HG02610 (cell line): ENCODE measurements at regions not wholly inside any gene's neighbourhood (a gene's known extent, or its start where the extent isn't known, plus 50 kb on each side); places are given as distances from the start of the nearest gene placed in this dataset.
"Not testable (repeated sequence)": the region's sequence is repeated elsewhere in the genome, so short reads cannot be mapped to it uniquely, and the experiment has no call there.

Source experiments
- ATAC-seq: cut with Tn5 transposase; IDR thresholded peaks from one replicate; pipeline ENCODE4 v1.9.1; 2021; ENCODE audit warnings: mild to moderate bottlenecking, moderate library complexity; ENCODE audit not compliant: unreplicated experiment

DNA sequence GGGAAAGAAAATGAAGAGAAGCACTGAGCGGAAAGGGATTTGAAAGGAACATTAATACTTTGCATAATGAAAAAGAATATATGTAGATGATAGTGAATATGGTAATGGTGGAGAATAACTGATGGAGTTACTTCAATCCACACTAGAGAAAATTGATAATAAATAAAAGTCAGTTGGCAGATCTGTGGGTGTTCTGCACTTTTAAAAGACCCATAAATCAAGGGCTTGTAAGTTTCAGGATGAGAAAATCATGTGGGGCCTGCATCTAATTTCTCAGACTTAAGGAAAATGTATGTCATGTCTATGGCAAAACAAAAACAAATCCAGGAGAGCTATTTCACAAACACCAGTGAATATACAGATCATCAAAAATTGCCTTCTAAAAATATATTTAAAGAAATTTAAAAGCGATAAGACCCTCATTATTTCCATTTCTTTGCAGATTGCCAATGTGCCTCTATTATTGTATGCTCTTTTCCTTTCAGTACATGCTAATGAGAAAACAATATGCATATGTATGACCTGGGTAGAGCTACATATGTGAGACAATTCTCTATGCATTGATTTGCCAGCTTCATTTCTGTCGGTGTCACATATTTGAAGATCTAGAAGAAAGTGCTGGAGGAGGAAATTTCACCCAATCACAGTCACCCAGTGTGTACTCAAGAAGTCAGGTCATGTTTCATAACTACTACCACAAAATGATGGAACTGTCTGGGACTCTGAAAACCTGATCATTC is 269.9 kb upstream of the PDZRN3 start:
- no peak for ATAC-seq

DNA sequence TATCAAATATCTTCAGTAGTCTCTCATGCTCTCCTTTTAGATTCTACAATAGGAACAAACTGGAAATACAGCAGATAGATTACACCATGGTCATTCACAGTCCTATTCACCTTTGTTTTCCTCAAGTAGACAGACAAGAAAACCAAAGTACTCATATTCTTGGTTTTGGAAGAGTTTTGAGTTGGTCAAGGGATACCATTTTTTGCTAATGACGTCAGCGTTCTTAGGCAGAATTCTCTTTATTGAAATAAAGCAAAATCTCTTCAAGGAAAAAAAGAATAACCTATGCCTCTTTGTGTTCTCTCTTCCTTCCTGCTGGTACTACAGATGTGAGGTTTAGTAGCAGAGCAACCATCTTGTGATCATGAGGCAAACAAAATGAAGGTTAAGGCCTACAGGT is 268.3 kb upstream of the PDZRN3 start:
- no peak for ATAC-seq

DNA sequence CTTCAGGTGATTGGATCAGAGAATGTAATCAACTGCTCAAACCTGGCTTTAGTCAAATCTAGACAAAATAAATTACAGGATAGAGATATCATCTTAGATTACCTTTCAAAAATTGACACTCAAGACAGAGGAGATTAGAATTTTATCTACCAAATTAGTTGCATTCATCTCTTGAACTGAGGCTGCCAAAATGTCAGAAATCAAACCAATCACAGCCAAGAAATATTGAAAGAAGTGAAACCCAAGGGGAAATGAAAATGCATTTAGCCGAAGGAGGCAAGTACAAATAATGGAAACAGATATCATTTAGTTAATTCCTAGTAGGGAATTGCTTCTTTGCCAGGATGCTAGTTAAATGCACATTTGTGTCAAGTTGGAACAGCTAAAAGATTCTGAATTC is 261.1 kb upstream of the PDZRN3 start:
- ATAC-seq = no peak

DNA sequence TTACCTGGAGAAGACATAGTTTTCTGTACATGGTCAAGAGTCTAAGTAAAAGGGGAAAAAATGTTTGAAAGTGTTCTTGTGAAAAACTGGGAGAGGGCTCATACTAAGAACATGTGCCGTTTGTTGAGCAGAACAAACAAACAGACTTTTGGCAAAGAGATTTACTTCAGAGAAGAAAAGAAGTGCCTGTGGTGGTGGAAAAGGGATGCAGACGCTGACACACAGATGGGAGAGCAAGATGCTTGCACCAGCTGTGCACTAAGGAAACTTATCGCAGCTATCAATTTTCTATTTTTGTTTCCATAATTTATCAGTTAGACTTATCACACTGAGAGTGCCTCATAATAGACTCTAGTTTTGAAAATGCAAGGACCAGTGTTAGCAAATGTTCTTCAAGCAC is 259.6 kb upstream of the PDZRN3 start:
- no peak for ATAC-seq

DNA sequence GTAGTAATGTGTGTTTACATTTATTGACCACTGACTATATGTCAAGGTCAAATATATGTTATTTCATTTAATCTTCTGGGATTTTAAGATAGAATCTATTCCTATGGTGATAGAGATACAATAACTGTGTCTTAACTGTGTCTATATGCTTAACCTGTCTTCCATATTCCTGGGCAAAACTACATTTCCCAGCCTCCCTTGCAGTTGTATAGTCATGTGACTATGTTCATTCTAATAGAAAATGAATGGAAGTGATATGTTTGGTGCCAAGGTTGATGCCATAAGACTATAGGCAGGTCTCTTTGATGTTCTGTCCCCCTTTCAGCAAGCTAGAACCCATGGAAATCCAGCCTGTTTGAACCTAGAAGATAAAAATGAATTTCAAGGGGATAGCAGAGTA is 258.8 kb upstream of the PDZRN3 start:
- ATAC-seq = no peak

DNA sequence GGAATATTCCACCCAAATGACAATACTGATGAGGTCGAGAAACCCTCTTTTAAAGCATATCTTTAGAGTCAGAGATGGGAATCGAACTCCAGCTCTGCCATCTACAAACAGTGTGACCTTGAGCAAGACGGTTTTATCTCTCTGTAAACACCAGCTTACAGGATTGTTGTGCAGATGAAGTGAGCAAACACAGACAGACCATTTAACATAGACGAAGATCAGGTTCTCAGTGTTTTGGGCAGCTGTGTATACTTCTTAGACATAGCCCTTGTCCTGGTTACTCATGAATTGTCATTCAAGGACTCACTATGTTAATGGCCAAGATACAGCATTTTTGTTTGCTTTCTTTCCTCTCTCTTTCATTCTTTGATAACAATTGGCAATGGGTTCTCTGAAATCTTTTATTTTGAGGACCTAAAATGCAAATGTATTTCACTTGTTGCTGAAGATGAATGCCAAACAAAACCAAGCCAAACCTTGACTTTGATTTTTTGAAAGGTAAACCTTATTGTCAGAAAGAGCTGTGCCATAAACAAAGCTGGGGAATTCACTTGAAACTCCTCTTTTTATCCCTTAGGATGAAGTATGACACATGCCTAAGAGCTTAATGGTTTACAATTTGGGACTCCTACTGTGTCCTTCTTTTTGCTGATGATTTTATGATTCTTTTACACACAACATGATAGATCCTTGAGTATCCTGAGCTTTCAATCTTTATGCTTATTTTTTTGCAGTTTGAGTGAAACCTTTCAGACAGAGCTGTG is 250.0 kb upstream of the PDZRN3 start:
- ATAC-seq = no peak

DNA sequence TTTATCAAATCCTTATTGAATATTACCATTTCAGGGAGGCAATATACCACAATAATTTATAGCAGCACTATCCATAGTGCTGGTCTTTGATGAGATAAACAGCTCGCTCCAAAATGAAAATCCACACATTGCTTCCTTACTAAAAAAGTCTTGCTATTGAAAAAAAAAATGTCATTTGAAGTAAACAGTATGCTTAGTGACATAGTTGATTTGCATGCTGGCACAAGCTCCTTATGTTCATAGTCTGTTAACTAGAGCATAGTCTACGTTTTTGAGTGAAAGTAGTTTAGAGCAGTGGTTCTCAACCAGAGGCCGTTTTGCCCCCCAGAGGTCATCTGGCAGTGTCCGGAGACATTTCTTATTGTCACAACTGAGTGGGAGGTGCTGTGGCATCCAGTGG is 249.4 kb upstream of the PDZRN3 start:
- no peak for ATAC-seq

DNA sequence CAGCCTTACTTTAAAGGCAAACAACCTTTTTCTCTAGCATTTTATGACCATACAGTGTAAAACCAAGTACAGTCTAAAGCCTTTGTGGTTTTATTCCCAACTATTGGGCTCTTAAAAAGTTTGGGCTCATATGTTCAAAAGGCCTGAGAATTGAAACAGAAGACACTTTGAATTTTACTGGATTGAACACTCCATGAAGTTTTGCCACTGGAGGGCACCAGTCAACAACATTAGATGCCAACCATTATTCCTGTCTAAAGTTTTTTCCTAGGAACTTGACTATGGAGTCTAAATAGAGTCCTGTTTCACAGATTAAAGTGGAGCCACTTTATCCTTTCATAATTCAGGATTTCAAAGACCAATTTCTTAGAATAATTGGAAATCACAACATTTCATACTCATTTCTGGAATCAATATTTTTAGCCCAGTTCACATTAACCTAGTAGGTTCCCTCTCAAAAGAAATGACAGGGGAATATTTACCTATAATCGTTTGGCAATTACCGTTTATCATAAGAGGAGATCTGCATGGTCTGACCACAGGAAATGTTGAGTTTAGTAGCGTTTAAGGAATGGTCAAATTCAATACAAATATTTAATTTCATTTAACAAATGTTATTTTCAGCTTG is 244.1 kb upstream of the PDZRN3 start:
- no peak for ATAC-seq

DNA sequence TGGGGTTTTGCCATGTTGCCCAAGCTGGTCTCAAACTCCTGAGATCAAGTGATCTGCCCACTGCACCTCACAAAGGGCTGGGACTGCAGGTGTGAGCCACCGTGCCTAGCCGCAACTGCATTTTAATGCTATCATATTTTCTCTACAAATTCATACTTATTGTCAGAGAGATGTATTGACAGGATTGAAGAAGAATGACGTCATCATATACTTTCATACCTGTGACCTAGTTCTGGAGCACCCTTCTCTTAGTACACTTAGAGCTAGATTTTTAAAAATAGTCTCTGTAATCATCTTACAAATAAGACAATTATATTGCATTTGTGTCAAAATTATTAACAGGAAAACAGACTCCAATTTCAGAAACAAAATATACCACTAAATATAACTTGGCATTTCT is 242.8 kb upstream of the PDZRN3 start:
- ATAC-seq = no peak

DNA sequence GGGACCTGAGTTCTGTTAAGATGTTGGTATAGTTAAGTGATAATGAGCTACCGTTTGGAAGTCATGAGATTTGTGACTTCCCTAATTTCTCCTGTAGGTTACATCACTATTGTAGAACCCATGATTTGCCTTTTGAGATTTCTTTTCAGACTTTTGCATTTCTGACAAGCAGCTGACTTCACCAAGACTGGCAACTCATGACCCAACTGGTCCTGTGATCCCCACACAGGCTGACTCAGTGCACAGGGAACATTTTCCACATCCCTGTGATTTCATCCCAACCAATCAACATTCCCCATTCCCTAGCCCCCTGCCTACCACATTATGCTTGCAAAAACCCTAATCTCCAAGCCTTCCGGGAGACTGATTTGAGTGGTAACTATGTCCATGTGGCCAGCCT is 242.1 kb upstream of the PDZRN3 start:
- ATAC-seq = no peak

DNA sequence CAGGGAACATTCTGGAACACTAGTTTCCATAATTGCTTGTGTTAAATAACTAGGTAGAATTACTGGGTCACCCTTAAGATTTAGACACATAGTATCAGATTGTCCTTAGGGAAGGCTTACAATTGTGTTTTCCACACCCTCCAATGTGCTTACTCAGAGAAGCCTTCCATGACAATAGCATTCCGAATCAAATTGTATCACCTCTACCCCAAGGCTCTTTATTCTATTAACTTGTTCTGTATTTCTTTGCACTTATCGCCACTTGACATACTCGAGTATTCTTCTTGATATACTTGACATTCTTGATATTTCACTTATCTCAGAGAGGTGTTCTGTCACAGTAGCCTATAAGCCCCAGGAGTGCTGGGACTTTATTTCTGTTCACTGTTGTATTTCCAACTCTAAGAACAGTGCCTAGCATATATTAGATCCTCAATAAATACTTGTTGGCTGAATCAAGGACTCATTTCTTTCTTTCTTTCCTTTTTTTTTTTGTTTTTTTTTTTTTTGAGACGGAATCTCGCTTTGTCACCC is 238.9 kb upstream of the PDZRN3 start:
- ATAC-seq = no peak

DNA sequence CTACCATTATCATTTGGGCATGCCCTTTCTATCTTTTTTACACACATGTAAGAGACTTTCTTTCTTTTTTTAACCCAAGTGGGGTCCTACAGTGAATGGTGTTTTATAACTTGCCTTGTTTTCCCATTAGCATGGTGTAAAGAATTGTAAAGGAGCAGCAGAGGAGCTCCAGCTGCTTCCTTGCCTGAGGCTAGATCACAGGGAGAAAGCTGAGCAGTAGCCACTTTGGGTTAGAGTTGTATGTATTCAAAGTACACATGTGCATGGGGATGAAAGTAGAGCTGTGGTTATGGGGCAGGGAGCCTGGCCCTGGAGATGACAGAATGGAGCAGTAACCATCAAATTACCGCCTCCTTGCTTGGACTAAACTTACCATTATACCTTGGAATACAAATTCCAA is 231.1 kb upstream of the PDZRN3 start:
- ATAC-seq = no peak

DNA sequence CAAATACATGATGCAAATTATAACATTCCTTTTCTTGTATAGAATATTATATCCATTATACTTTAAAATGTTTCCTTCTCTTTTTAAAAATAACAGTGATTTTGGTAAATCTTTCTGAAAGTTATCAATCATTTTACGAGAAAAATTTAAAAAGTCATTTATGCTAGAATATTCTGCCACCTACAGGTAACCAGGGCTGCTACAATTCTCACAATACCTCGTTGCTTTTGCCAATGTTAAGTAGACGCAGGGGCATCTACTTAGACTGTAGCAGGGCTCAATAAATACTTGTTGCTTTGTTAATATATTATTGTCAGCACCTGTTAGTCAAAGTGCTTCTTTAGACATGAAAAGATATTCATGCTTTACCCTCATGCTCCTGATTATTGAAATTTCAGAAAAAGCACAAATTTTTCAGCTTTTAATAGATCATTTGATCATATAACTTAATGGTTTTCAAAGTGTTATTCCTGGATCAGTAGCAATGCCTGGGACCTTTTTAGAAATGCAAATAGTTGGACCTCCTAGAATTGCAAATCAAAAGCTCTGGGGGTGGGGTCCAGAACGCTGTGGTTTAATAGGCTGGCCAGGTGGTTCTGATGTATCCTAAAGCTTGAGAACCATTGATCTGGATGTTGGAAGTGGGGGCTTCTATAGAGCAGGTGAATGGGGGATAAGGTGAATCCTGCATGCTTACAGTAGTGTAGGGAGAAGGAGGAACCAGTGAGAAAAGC is 223.6 kb upstream of the PDZRN3 start:
- no peak for ATAC-seq

DNA sequence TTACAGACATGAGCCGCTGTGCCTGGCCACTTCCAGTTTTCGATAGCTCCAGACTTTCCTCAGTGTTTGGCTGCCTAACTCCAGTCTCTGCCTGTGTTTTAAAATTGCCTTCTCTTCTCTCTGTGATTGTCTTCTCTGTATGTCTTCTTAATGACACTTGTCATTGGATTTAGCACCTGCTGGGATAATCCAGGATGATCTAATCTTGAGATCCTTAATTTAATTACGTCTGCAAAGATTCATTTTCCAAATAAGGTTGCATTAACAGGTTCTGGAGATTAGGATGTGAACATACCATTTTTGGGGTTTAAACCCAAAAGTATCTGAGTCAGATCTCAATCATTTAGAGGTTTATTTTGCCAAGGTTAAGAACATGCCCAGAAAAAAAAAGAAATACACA is 222.2 kb upstream of the PDZRN3 start:
- ATAC-seq = no peak

DNA sequence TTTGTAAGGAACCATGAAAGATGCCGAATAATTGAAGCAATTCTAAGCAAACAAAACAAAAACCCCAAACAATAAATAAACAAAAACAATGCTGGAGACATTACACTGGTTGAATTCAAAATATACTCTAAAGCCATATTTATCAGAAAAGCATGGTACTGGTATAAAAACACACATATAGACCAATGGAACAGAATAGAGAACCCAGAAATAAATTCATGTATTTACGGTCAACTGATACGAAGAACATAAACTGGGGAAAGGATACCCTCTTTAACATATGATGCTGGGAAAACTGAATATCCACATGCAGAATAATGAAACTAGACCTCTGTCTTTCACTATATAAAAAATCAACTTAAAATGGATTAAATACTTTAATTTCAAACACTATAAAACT is 214.3 kb upstream of the PDZRN3 start:
- no peak for ATAC-seq

DNA sequence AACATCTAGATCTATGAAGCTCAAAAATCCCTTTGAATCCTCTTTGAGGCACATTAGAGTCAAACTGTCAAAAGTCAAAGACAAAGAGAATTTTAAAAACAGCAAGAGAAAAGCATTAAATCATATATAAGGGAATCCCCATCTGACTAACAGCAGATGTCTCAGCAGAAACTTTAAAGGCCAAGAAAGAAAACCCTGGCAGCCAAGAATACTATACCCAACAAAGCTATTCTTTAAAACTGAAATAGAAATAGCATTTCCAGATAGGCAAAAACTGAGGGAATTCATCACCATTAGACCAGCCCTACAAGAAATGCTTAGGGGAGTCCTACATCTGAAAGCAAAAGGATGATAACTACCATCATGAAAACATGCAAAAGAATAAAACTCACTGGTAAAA is 211.2 kb upstream of the PDZRN3 start:
- no peak for ATAC-seq

DNA sequence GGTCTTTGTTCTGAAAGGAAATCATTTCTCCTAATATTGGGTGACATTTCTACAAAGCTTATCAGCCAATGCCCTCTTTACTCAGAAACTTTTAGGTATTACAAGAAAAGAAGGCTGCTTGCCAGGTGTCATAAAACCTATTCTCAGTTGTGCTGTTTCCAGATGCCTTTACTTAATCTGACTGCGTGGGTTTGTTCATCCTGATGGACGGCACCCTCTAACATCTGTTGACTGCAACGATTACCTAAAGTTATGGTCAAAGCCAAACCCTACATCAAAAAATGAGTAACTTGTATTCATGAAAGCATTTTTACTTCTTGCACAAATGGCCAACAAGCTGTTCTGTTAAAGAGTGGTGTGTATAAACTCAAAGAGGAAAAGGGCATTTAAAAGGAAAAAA is 207.7 kb upstream of the PDZRN3 start:
- no peak for ATAC-seq

DNA sequence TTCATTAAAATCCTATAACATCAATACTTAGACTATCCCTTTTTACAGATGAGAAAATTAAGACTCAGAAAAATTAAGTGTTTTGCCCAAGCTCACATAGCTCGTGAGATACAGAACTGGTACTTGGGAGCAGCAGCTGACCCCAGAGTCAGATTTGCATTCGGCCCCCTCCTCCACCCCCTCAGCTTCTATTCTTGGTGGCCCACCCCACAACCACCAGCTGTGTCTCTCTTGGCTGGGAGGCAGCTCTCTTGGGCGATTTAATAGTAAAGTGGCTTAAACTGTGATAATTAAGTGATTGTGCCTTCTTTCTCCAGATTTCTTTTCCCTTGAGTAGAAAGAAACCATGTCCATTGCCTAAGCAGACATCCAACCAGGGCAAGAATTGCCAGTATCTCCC is 203.6 kb upstream of the PDZRN3 start:
- ATAC-seq = no peak

DNA sequence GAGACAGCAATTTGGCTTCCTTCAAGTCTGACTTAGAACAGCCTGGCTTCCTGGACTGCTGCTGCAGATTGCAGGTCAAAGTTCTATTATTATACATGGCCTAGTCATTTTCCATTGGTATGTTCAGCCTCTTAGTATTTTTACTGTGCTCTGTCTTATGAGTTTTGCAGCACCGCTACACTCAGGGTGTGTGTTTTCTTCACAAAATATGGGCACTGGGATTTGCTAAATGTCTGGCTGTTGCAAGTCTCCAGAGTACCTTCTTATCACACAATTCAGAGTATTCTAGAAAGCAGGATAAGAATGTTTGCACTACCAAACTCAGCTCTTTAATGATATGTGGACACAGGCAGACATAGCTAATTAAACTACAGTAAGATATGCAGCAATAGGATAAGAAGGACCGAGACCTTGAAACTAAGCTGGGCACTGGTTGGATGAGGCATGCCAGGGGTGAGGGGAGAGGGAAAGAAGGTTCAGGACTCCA is 203.0 kb upstream of the PDZRN3 start:
- ATAC-seq = no peak

DNA sequence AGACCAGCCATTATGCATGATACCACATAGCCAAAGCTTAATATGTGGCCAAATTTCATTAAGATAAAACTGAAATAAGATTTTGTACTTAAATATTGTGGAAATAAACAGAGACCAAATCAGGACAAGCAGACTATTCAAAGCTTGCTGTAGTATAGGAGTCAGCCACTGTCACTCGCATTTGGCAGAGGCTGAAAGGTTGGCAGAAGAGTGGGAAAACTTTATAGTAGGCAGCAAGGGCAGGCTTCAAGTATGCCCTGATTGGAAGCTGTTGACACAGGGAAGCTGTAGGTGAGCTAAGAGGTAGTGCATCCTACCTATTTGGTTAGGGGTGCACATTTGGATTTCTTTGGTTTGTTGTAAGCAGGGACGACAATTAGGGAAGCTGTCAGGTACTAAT is 202.5 kb upstream of the PDZRN3 start:
- ATAC-seq = no peak

DNA sequence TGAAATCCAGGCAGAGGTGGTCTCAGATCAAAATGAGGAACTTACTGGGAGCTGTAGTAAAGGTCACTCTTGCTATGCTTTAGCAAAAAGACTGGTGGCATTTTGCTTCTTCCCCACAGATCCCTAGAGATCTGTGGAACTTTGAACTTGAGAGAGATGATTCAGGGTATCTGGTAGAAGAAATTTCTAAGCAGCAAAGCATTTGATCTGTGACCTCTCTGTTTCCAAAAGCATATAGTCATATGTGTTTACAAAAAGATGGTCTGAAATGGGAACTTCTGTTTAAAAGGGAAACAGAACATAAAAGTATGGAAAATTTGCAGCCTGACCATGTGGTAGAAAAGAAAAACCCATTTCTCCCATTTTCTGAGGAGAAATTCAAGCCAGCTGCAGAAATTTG is 196.2 kb upstream of the PDZRN3 start:
- ATAC-seq = not testable (repeated sequence)
